HG02588 (cell line): ENCODE measurements at regions not wholly inside any gene's neighbourhood (a gene's known extent, or its start where the extent isn't known, plus 50 kb on each side); places are given as distances from the start of the nearest gene placed in this dataset.

ENCODE experiments used
- ATAC-seq: cut with Tn5 transposase; IDR thresholded peaks from one replicate; pipeline ENCODE4 v1.9.1; 2021; ENCODE audit warnings: mild to moderate bottlenecking, moderate library complexity; ENCODE audit not compliant: unreplicated experiment

DNA sequence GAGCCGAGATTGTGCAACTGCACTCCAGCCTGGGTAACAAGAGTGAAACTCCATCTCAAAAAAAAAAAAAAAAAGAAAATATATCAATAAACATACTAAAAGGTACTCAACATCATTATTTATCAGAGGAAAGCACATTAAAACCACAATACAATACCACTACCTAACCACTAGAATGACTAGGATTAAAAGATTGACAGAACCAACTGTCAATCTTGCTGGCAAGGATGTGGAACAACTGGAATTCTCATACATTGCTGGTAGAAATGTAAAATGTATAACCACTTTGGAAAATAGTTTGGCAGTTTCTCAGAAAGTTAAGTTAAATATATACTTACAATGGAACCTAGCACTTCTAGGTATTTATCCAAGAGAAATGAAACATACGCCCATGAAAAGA is 88.6 kb downstream of the B3GNT2 start:
- ATAC-seq = no peak

DNA sequence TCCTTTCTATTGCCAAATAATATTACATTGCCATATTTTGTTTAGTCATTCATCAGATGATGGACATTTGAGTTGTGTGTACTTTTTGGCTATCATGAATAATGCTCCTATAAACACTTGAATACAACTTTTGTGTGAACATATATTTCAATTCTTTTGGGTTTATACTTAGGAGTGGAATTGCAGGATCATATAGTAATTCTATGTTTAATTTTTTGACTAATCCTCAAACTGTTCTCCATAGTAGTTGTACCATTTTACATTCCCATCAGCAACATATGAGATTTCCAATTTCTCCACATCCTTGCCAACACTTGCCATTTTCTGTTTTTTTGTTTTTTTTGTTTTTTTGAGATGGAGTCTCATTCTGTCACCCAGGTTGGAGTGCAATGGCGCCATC is 87.2 kb downstream of the B3GNT2 start:
- no peak for ATAC-seq

- ATAC-seq = no peak
Measured at GRCh38 chr2:62281663-62282062, 85.7 kb downstream of the B3GNT2 start.

DNA sequence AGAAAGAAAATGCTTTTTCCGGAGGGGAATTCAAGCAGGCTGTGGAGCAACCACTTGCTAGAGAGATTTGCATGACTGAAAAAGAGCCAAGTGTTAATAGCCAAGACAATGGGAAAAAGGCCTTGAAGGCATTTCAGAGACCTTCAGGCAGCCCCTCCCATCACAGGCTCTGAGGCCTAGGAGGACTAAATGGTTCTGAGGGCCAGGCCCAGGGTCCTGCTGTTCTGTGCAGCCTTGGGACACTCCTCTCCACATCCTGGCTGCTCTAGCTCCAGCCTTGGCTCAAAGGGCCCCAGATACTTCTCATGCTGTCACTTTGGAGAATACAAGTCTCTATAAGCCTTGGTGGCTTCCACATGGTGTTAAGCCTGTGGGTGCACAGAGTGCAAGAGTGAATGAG is 81.8 kb downstream of the B3GNT2 start:
- no peak for ATAC-seq
